Right lobe of liver (tissue), 4 donors: ENCODE measurements at regions not wholly inside any gene's neighbourhood (a gene's known extent, or its start where the extent isn't known, plus 50 kb on each side); places are given as distances from the start of the nearest gene placed in this dataset.

Experiments
- POLR2A ChIP-seq: fragments of 450-650 bp; IDR thresholded peaks from one replicate; pipeline ENCODE4 v1.6.1; 2017; ENCODE audit warnings: antibody characterized with exemption, mild to moderate bottlenecking
- TF ChIP-seq, protein P1 (sequence below), 4 donors: fragments of 200-600 bp in 3 of 4; fragments of 450-650 bp in 1 of 4; IDR thresholded peaks; one replicate each; pipeline versions ENCODE4 v1.5.1 to v1.8.0; 2016 to 2022; ENCODE audit warnings: antibody characterized with exemption in 4 of 4, mild to moderate bottlenecking in 2 of 4
- donor health status: DM: no; HTN: no; CAD: no.
- donor health status: DM: no; HTN: no; CAD: no.
- donor health status: DM: no; HTN: yes; CAD: no.

DNA sequence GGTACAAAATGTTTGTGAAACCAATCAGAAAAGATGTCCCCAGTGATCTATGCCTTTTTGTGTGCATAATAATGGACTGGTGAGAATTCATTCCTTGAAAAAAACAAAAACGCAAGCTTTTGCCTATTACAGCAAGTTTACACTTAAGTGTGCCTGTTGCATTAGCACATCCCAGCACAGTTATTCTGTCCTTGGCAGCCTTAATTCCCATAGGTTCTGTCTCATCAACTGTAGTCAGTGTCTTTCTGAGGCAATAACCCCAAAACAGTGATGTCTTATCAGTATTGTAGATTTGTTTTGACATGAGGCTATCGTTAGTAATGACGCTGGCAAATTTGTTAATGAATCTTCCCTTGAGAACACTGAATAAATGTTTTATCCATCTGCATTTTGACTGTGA is 109.9 kb upstream of the KCTD3 start:
- no peak for TF ChIP-seq POLR2A
- TF ChIP-seq, protein P1, sequence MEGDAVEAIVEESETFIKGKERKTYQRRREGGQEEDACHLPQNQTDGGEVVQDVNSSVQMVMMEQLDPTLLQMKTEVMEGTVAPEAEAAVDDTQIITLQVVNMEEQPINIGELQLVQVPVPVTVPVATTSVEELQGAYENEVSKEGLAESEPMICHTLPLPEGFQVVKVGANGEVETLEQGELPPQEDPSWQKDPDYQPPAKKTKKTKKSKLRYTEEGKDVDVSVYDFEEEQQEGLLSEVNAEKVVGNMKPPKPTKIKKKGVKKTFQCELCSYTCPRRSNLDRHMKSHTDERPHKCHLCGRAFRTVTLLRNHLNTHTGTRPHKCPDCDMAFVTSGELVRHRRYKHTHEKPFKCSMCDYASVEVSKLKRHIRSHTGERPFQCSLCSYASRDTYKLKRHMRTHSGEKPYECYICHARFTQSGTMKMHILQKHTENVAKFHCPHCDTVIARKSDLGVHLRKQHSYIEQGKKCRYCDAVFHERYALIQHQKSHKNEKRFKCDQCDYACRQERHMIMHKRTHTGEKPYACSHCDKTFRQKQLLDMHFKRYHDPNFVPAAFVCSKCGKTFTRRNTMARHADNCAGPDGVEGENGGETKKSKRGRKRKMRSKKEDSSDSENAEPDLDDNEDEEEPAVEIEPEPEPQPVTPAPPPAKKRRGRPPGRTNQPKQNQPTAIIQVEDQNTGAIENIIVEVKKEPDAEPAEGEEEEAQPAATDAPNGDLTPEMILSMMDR (IDR thresholded peaks at IDR 0.05): no peak
